Stimulated activated naive B cell treated with anti-CD40 and anti-IgM and Interleukin-4, amounts not matched to agents 10 μg/mL and 1 μg/mL and 100 μg/mL, for 72 hours (primary cell): ENCODE measurements at regions not wholly inside any gene's neighbourhood (a gene's known extent, or its start where the extent isn't known, plus 50 kb on each side); places are given as distances from the start of the nearest gene placed in this dataset.

Source experiments
- ATAC-seq, 2 donors: fragments of 150-1000 bp; cut with Tn5 transposase; replicated peaks; 2 replicates each; pipeline ENCODE4 v1.10.0; 2021; ENCODE audit warnings: moderate library complexity in 1 of 2
- DNase-seq: peaks from one replicate; pipeline ENCODE4 v3.0.0; 2021
- H3K27ac Mint-ChIP-seq: one replicate; pipeline ENCODE4 v1.8.0; 2022; ENCODE audit warnings: mild to moderate bottlenecking, mixed read lengths
- H3K27me3 Mint-ChIP-seq, 2 donors: one replicate each; pipeline ENCODE4 v1.8.0; 2022; ENCODE audit warnings: mixed read lengths in 2 of 2
- H3K36me3 Mint-ChIP-seq, 2 donors: one replicate each; pipeline ENCODE4 v1.8.0; 2022; ENCODE audit warnings: mixed read lengths in 2 of 2, mild to moderate bottlenecking in 1 of 2
- H3K4me1 Mint-ChIP-seq, 2 donors: one replicate each; pipeline ENCODE4 v1.8.0; 2022; ENCODE audit warnings: mixed read lengths in 2 of 2, mild to moderate bottlenecking in 1 of 2
- H3K4me3 Mint-ChIP-seq, 2 donors: one replicate each; pipeline ENCODE4 v1.8.0; 2022; ENCODE audit warnings: mild to moderate bottlenecking in 2 of 2, mixed read lengths in 2 of 2, moderate library complexity in 1 of 2
- H3K9me3 Mint-ChIP-seq, 2 donors: one replicate each; pipeline ENCODE4 v1.8.0; 2022; ENCODE audit warnings: mixed read lengths in 2 of 2, mild to moderate bottlenecking in 1 of 2

DNA sequence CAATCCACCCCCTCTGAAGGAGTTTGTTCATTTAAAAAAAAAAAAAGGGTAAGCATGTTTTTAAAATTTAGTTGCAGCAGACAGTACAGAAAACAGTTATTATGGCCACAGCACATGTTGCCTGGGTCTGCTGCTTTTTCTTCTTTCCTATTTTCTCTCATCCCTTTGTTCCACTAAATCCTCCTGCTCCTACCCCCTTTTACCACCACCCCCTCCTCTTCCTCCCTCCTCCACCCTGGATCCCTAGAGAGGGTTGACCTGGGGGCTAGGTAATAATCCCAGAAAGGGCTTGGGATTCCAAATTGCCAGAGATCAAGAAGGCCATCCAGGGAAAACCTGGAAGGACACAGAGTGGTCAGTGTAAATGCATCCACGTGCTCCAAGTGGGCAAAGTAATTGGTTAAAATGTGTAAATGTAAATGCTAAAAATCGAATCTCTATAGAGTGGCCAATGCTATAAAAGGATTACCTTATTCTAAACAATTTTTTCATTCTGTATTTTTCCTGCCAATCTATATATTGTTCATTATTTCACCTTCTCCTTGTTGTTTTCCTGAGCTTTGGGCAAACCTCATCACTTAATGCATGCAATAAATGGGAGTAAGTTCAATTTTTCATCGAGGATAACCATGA is 89.0 kb upstream of the PIK3CG start:
- DNase-seq (no peak), ATAC-seq (no peak)
- Mint-ChIP-seq H3K4me1 (peaks cover 25 to 61% of the 10 kb centered on the region in 2 donors), H3K27me3 (no peaks in the 10 kb centered on the region), H3K27ac (peak overlapping the region; percentile 28), H3K9me3 (peaks cover 10 to 11% of the 10 kb centered on the region in 2 donors), H3K4me3 (no peak overlapping the region), H3K36me3 (peaks cover 6 to 9% of the 10 kb centered on the region in 2 donors)

DNA sequence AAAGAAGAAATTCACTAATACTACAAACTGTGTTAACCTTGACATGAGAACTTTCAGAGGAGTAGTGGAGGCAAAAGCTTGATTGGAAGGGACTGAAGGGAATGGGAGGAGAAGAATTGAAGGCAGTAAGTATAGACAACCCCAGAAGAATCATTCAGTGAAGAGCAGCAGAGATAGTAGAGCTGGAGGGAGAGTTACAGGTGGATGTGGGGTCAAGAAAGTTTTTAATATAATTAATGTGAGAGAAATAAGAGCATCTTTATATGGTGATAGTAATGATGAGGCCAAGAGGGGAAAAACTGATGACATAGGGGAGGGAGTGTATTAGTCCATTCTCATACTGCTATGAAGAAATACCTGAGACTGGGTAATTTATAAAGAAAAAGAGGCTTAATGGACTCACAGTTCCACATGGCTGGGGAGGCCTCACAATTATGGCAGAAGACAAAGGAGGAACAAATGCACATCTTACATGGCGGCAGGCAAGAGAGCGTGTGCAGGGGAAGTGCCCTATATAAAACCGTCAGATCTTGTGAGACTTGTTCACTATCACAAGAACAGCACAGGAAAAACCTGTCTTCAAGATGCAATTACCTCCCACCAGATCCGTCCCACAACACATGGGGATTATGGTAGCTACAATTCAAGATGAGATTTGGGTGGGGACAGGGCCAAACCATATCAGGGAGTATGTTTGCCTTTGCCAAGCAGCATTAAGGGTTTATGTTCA is 88.3 kb upstream of the PIK3CG start:
- no peak for DNase-seq
- Mint-ChIP-seq H3K4me3 (no peak overlapping the region), H3K27me3 (no peaks in the 10 kb centered on the region), H3K9me3 (peaks cover 10 to 11% of the 10 kb centered on the region in 2 donors), H3K36me3 (peaks cover 6 to 9% of the 10 kb centered on the region in 2 donors), H3K27ac (no peak overlapping the region), H3K4me1 (peaks cover 25 to 61% of the 10 kb centered on the region in 2 donors)
- no peak for ATAC-seq

GRCh38 chr7:106777674-106778299 is 87.3 kb upstream of the PIK3CG start:
- H3K27me3 Mint-ChIP-seq, result no peaks in the 10 kb centered on the region
- H3K36me3 Mint-ChIP-seq, result peaks cover 6 to 9% of the 10 kb centered on the region in 2 donors
- peak overlapping the region; percentile 3 for H3K27ac Mint-ChIP-seq
- no peak overlapping the region for H3K4me3 Mint-ChIP-seq
- H3K9me3 Mint-ChIP-seq, result peaks cover 10 to 11% of the 10 kb centered on the region in 2 donors
- ATAC-seq (peak; percentile 76 to 78), DNase-seq (no peak)
- peaks cover 21 to 53% of the 10 kb centered on the region in 2 donors for H3K4me1 Mint-ChIP-seq

DNA sequence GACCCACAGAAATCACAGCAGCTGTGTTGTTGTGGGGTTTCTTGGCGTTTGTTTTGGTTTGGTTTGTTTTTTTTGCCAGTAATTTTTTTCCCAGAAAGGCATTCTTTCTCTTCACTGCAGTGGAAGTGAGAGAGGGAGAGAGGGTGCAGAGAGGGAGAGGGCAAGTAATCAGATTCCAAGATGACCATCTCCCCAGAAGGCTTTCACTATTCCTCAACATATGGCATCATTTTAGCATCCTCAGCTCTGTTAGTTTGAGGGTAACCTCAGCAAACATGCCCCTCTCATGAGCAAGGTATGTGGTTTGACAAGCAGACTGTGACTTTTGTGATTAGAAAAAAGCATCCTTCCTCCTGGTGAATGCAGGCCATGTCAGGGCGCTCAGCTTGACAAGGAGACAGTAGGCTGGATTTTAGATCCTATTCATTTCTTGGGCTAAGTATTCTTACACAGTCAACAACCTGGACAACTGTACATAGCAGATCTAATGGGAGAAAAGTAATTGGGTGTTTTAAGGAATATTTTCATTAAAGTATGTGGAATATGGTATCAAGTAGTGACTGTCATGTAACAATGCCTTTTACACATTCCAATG is 86.3 kb upstream of the PIK3CG start:
- Mint-ChIP-seq H3K27me3 (no peaks in the 10 kb centered on the region), H3K36me3 (peaks cover 6 to 9% of the 10 kb centered on the region in 2 donors), H3K4me3 (no peak overlapping the region), H3K27ac (no peak overlapping the region), H3K4me1 (peaks cover 17 to 52% of the 10 kb centered on the region in 2 donors), H3K9me3 (peaks cover 10 to 11% of the 10 kb centered on the region in 2 donors)
- ATAC-seq, result no peak
- DNase-seq, result no peak

GRCh38 chr7:106779877-106780276 is 85.2 kb upstream of the PIK3CG start:
- no peak overlapping the region for H3K27ac Mint-ChIP-seq
- ATAC-seq (peak; percentile 73 to 74), DNase-seq (no peak)

GRCh38 chr7:106781007-106781406 is 84.1 kb upstream of the PIK3CG start:
- Mint-ChIP-seq H3K4me1 (peaks cover 17 to 43% of the 10 kb centered on the region in 2 donors), H3K36me3 (peaks cover 5 to 9% of the 10 kb centered on the region in 2 donors), H3K9me3 (peaks cover 9 to 10% of the 10 kb centered on the region in 2 donors), H3K27me3 (no peaks in the 10 kb centered on the region), H3K4me3 (no peak overlapping the region), H3K27ac (no peak overlapping the region)
- ATAC-seq, result no peak
- DNase-seq, result no peak

More at GRCh38 chr7:106779877-106780276, 85.2 kb upstream of the PIK3CG start:
- peaks cover 17 to 47% of the 10 kb centered on the region in 2 donors for H3K4me1 Mint-ChIP-seq
- no peaks in the 10 kb centered on the region for H3K27me3 Mint-ChIP-seq
- peaks cover 6 to 9% of the 10 kb centered on the region in 2 donors for H3K36me3 Mint-ChIP-seq
- H3K9me3 Mint-ChIP-seq, result peaks cover 9 to 10% of the 10 kb centered on the region in 2 donors
- H3K4me3 Mint-ChIP-seq, result no peak overlapping the region

- H3K9me3 Mint-ChIP-seq, result peaks cover 2% of the 10 kb centered on the region in 2 donors
- H3K27me3 Mint-ChIP-seq, result no peaks in the 10 kb centered on the region
- no peak overlapping the region for H3K27ac Mint-ChIP-seq
- H3K4me1 Mint-ChIP-seq, result peaks cover 11 to 33% of the 10 kb centered on the region in 2 donors
- no peak overlapping the region for H3K4me3 Mint-ChIP-seq
- ATAC-seq (no peak), DNase-seq (no peak)
- peaks cover 0 to 2% of the 10 kb centered on the region in 2 donors for H3K36me3 Mint-ChIP-seq
Observed at GRCh38 chr7:106781828-106782544, 83.1 kb upstream of the PIK3CG start.

DNA sequence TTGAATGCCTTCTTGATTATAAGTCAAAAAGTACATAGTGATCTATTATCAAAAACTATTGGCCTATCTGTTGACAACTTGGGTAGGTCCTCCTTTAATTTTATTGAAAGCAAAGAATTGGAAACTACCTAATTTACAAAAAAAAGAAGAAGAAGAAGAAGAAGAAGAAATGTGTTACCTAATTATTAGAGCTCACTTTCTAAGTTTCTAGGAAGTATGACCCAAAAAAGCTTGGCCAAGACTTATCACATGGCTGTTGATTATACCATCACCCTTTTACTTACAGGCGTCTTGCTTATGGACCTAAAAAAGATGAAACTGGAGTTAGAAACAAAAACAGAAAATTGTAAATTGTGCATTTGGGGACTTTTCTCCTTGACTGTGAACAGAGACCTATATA is 81.8 kb upstream of the PIK3CG start:
- DNase-seq, result no peak
- Mint-ChIP-seq H3K27ac (no peak overlapping the region), H3K4me3 (no peak overlapping the region), H3K4me1 (peaks cover 3 to 20% of the 10 kb centered on the region in 2 donors), H3K36me3 (no peaks in the 10 kb centered on the region), H3K27me3 (no peaks in the 10 kb centered on the region), H3K9me3 (no peaks in the 10 kb centered on the region)
- ATAC-seq, result no peak

GRCh38 chr7:106788637-106789036 is 76.4 kb upstream of the PIK3CG start:
- no peak for DNase-seq
- ATAC-seq, result no peak
- Mint-ChIP-seq H3K27ac (no peak overlapping the region), H3K4me3 (no peak overlapping the region), H3K27me3 (peaks cover 0 to 5% of the 10 kb centered on the region in 2 donors), H3K36me3 (no peaks in the 10 kb centered on the region), H3K9me3 (peaks cover 2 to 4% of the 10 kb centered on the region in 2 donors), H3K4me1 (peaks cover 0 to 6% of the 10 kb centered on the region in 2 donors)

DNA sequence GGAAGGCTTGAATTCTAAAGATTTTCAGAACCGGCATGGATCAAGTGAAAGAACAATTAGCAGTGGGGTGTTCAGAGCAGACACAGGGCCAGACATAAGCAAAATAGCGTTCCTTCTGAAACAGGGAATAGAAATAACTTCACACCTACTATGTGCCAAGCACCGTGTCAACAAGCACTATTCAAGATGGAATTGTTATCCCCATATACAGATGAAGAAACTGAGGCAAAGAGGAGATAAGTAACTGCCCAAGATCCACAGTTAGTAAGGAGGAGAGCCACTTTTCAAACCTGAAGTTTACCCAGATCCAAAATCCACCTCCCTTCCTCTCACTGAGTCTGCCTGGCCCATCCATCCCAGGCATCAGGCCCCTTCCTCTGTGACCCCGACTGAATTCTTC is 73.6 kb upstream of the PIK3CG start:
- Mint-ChIP-seq H3K4me1 (peaks cover 11 to 22% of the 10 kb centered on the region in 2 donors), H3K4me3 (no peak overlapping the region), H3K9me3 (peaks cover 3 to 4% of the 10 kb centered on the region in 2 donors), H3K27ac (no peak overlapping the region), H3K36me3 (peaks cover 4% of the 10 kb centered on the region in 2 donors), H3K27me3 (peaks cover 0 to 5% of the 10 kb centered on the region in 2 donors)
- no peak for ATAC-seq
- no peak for DNase-seq

- Mint-ChIP-seq H3K27ac (no peak overlapping the region), H3K36me3 (peaks cover 4 to 8% of the 10 kb centered on the region in 2 donors), H3K4me1 (peaks cover 11 to 22% of the 10 kb centered on the region in 2 donors), H3K27me3 (peaks cover 0 to 5% of the 10 kb centered on the region in 2 donors), H3K9me3 (peaks cover 4 to 6% of the 10 kb centered on the region in 2 donors), H3K4me3 (no peak overlapping the region)
- ATAC-seq (no peak), DNase-seq (no peak)
Observed at GRCh38 chr7:106792233-106792926, 72.7 kb upstream of the PIK3CG start.

DNA sequence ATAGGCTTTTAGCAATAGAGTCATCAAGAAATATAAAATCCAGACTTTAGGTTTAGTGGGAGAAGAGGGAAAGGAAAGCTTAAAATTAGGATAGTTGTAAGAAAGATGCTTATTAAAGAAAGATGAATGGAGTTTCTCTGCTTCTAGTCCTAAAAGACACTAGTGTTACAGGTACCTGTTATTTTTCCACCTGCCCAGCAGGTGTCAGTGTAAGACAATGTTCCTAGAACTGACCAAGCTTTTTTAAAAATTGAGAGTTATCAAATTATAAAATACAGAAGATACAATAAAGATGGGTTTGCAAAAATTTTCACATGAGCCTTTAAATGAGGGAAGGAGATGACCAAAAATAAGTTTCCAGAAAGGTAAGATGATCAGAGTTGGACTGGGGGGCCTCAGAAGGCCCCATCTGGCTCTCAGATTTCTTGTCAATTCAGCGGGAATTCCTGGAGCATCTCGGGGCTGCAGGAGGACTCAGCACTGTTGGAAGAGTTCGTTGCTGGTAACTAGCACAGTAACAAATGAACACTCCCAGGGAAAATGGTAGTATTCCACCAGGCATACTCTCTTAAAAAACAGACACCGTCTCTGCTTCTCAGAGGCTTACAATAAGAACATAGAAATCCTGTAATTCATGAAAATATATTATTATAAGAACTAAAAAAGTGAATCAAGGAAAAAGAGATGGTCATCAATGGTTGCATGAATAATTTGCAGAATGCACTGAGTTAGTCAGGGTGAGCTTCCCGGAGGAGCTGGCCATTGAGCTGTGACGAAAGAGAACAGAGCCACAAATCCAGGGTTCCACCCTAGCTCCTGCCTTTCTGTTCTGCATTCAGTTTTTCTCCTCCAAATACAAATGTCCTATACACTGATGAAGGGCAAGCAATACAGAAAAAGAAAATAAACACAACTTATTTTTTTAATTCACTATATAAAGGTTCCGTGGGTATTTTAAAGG is 71.8 kb upstream of the PIK3CG start:
- H3K9me3 Mint-ChIP-seq, result peaks cover 4 to 6% of the 10 kb centered on the region in 2 donors
- H3K4me1 Mint-ChIP-seq, result peaks cover 11 to 22% of the 10 kb centered on the region in 2 donors
- peaks cover 0 to 5% of the 10 kb centered on the region in 2 donors for H3K27me3 Mint-ChIP-seq
- DNase-seq, result no peak
- no peak overlapping the region for H3K27ac Mint-ChIP-seq
- peaks cover 4 to 8% of the 10 kb centered on the region in 2 donors for H3K36me3 Mint-ChIP-seq
- peak in 1 of 2 donors; percentile 45 for ATAC-seq
- no peak overlapping the region for H3K4me3 Mint-ChIP-seq
